OCI-LY3 (cell line): ENCODE measurements at regions not wholly inside any gene's neighbourhood (a gene's known extent, or its start where the extent isn't known, plus 50 kb on each side); places are given as distances from the start of the nearest gene placed in this dataset.

Source experiments
- EZH2phosphoT487 ChIP-seq: fragments of 200-600 bp; shearing (Covaris generic); IDR thresholded peaks from 2 replicates; pipeline ENCODE4 v1.6.1; 2018; ENCODE audit warnings: antibody characterized with exemption, mixed run types, low read depth
- TF ChIP-seq, protein P1 (sequence below): fragments of 200-600, 300-600 bp; sonication (generic); IDR thresholded peaks from 2 replicates; pipeline ENCODE4 v1.5.1; 2014; ENCODE audit warnings: antibody characterized with exemption, low read length, low read depth

- TF ChIP-seq, protein P1, sequence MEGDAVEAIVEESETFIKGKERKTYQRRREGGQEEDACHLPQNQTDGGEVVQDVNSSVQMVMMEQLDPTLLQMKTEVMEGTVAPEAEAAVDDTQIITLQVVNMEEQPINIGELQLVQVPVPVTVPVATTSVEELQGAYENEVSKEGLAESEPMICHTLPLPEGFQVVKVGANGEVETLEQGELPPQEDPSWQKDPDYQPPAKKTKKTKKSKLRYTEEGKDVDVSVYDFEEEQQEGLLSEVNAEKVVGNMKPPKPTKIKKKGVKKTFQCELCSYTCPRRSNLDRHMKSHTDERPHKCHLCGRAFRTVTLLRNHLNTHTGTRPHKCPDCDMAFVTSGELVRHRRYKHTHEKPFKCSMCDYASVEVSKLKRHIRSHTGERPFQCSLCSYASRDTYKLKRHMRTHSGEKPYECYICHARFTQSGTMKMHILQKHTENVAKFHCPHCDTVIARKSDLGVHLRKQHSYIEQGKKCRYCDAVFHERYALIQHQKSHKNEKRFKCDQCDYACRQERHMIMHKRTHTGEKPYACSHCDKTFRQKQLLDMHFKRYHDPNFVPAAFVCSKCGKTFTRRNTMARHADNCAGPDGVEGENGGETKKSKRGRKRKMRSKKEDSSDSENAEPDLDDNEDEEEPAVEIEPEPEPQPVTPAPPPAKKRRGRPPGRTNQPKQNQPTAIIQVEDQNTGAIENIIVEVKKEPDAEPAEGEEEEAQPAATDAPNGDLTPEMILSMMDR, result no peak
- no peak for TF ChIP-seq EZH2phosphoT487
These were observed 96.7 kb upstream of the MEF2C start for GRCh38 chr5:88979726-88980125.
